Osteoblast (primary cell): ENCODE measurements at regions not wholly inside any gene's neighbourhood (a gene's known extent, or its start where the extent isn't known, plus 50 kb on each side); places are given as distances from the start of the nearest gene placed in this dataset.

ENCODE experiments used
- DNase-seq: peaks from one replicate; pipeline ENCODE4 v3.0.0; 2011; ENCODE audit warnings: low spot score, mixed read lengths; ENCODE audit not compliant: insufficient read length; ENCODE audit errors: missing footprints
- H2AFZ ChIP-seq: 2 replicates; pipeline ENCODE4 v1.6.0; 2011; ENCODE audit warnings: mild to moderate bottlenecking, low read length
- H3K27ac ChIP-seq: 2 replicates; pipeline ENCODE4 v1.5.1; 2011; ENCODE audit warnings: mild to moderate bottlenecking, low read depth, low read length, moderate library complexity
- H3K27me3 ChIP-seq: 2 replicates; pipeline ENCODE4 v1.6.0; 2012; ENCODE audit warnings: mild to moderate bottlenecking, control low read depth, inconsistent platforms, low read length, moderate library complexity; ENCODE audit not compliant: insufficient read depth
- H3K36me3 ChIP-seq: 2 replicates; pipeline ENCODE4 v1.5.1; 2011; ENCODE audit warnings: mild to moderate bottlenecking, low read length, control low read depth, moderate library complexity; ENCODE audit not compliant: insufficient read depth
- H3K4me1 ChIP-seq: 2 replicates; pipeline ENCODE4 v1.5.1; 2011; ENCODE audit warnings: mild to moderate bottlenecking, low read length, control low read depth, moderate library complexity; ENCODE audit not compliant: insufficient read depth
- H3K4me2 ChIP-seq: 2 replicates; pipeline ENCODE4 v1.6.0; 2011; ENCODE audit warnings: mild to moderate bottlenecking, low read length; ENCODE audit not compliant: insufficient read depth
- H3K4me3 ChIP-seq: fragments of 200-600 bp; sonication (generic); 3 replicates; pipeline ENCODE4 v1.5.1; 2012; ENCODE audit warnings: mild to moderate bottlenecking, low read length, inconsistent platforms; ENCODE audit not compliant: insufficient read depth
- H3K79me2 ChIP-seq: 2 replicates; pipeline ENCODE4 v1.6.0; 2012; ENCODE audit warnings: mild to moderate bottlenecking, low read length, control low read depth, inconsistent platforms; ENCODE audit not compliant: insufficient read depth
- H3K9me3 ChIP-seq: 2 replicates; pipeline ENCODE4 v1.5.1; 2011; ENCODE audit warnings: low read depth, low read length, control low read depth
- H4K20me1 ChIP-seq: 2 replicates; pipeline ENCODE4 v1.6.0; 2012; ENCODE audit warnings: mild to moderate bottlenecking, low read length, control low read depth; ENCODE audit not compliant: insufficient read depth
- TF ChIP-seq, protein P1 (sequence below): IDR thresholded peaks from 2 replicates; pipeline ENCODE4 v1.5.1; 2011; ENCODE audit warnings: mild to moderate bottlenecking, low read depth, low read length, moderate library complexity; ENCODE audit errors: extremely low read depth

DNA sequence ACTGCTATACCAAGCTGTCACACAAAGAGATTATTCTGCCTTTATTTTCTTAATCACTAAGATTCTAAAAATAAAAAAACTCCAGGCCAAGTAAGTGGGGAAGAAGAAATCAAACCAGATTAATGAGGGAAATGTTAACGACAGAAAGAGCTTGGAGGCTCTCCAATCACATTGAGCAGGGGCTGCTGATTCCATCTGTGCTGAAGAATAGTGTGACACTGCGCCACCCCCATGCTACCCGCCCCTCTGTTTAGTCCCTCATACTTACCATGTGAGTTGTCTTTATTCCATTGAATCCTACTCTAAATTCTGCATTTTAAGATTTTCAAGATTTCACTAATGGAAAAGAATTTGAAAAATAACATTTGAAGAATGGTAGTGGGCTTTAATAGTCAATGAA, 998.0 kb upstream of the CDH2 start:
- H3K36me3 ChIP-seq: no peaks in the 10 kb centered on the region
- DNase-seq: no peak
- no peaks in the 10 kb centered on the region for H3K4me1 ChIP-seq
- no peak overlapping the region for H3K27ac ChIP-seq
- H3K4me2 ChIP-seq: no peak overlapping the region
- H4K20me1 ChIP-seq: no peaks in the 10 kb centered on the region
- TF ChIP-seq, protein P1, sequence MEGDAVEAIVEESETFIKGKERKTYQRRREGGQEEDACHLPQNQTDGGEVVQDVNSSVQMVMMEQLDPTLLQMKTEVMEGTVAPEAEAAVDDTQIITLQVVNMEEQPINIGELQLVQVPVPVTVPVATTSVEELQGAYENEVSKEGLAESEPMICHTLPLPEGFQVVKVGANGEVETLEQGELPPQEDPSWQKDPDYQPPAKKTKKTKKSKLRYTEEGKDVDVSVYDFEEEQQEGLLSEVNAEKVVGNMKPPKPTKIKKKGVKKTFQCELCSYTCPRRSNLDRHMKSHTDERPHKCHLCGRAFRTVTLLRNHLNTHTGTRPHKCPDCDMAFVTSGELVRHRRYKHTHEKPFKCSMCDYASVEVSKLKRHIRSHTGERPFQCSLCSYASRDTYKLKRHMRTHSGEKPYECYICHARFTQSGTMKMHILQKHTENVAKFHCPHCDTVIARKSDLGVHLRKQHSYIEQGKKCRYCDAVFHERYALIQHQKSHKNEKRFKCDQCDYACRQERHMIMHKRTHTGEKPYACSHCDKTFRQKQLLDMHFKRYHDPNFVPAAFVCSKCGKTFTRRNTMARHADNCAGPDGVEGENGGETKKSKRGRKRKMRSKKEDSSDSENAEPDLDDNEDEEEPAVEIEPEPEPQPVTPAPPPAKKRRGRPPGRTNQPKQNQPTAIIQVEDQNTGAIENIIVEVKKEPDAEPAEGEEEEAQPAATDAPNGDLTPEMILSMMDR: no peak
- H2AFZ ChIP-seq: peak overlapping the region; percentile 6
- H3K79me2 ChIP-seq: no peaks in the 10 kb centered on the region
- no peaks in the 10 kb centered on the region for H3K27me3 ChIP-seq
- H3K9me3 ChIP-seq: no peaks in the 10 kb centered on the region
- H3K4me3 ChIP-seq: no peak overlapping the region

DNA sequence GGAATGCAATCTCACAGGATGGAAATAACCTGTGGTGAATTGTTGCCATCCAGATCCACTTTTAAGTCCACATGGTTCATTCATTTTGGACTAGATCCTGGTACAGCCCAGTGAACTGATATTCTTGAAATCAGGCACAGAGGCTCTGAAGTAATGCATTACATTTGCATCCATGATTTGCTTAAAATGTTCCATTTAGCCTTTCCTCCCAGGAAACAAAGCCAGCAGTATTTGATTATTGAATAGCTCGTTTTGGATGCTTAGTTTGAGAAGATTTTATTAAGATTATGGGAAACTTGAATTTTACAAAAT, 995.8 kb upstream of the CDH2 start:
- TF ChIP-seq, protein P1: no peak

DNA sequence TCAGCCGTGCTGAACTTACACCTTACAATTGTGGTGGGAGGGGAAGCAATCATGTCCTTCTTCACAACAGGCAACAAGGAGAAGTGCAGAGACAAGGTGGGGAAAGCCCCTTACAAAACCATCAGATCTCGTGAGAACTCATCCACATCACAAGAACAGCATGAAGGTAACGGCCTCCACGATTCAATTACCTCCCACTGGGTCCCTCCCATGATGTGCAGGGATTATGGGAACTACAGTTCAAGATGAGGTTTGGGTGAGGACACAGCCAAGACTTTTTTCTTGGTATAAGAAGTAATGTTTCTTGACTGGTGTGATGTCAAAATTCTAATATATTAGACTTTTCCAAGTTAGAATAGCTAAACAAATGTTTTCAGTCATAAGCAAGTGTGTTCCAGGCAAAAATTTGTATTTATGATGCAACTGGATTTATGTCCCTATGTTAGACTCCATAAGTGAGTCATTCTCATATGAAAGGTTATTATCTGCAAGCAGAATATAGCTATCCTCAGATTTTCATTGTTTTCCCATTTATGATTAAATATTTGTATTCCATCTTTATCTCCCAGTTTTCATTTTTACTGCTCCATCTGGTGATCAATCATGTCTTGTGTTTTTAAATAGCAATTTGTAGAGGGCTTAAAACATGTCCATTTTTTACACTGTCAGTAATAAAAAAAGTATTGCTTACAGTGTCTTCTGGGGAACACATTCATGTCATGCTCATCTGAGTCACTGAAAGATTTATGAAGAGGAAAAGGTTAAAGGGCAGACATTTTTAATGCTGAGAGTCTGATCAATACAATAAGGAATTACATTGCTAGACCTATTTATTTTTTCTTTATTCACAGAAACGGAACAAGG, 995.2 kb upstream of the CDH2 start:
- Histone ChIP-seq H3K79me2 (no peaks in the 10 kb centered on the region), H4K20me1 (no peaks in the 10 kb centered on the region), H3K4me1 (no peaks in the 10 kb centered on the region), H3K9me3 (no peaks in the 10 kb centered on the region), H2AFZ (peak overlapping the region; percentile 45), H3K27ac (no peak overlapping the region), H3K36me3 (no peaks in the 10 kb centered on the region), H3K4me3 (no peak overlapping the region), H3K27me3 (no peaks in the 10 kb centered on the region), H3K4me2 (no peak overlapping the region)
- no peak for DNase-seq
- TF ChIP-seq, protein P1: no peak

More for the DNA sequence above, 995.8 kb upstream of the CDH2 start:
- H3K4me3 ChIP-seq: no peak overlapping the region
- H2AFZ ChIP-seq: no peak overlapping the region
- no peaks in the 10 kb centered on the region for H3K27me3 ChIP-seq
- H3K36me3 ChIP-seq: no peaks in the 10 kb centered on the region
- H3K4me2 ChIP-seq: no peak overlapping the region
- no peaks in the 10 kb centered on the region for H4K20me1 ChIP-seq
- no peak for DNase-seq
- no peaks in the 10 kb centered on the region for H3K4me1 ChIP-seq
- H3K79me2 ChIP-seq: no peaks in the 10 kb centered on the region
- no peak overlapping the region for H3K27ac ChIP-seq
- H3K9me3 ChIP-seq: no peaks in the 10 kb centered on the region

DNA sequence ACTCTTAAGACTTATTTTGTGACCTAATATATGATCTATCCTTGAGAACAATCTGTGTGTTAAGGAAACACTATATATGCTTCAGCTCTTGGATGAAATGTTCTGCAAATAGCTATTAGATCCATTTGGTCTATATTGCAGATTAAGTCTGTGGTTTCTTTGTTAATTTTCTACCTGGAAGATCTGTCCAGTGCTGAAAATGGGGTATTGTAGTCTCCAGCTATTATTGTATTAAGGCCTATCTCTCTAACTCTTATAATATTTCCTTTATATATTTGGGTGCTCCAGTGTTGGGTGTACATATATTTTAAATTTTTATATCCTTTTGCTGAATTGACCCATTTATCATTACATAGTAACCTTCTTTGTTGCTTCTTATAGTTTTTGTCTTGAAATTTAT, 992.7 kb upstream of the CDH2 start:
- H3K27ac ChIP-seq: no peak overlapping the region
- H3K27me3 ChIP-seq: no peaks in the 10 kb centered on the region
- TF ChIP-seq, protein P1: no peak
- no peaks in the 10 kb centered on the region for H3K9me3 ChIP-seq
- no peak overlapping the region for H3K4me2 ChIP-seq
- H4K20me1 ChIP-seq: no peaks in the 10 kb centered on the region
- H3K4me1 ChIP-seq: peaks cover 13% of the 10 kb centered on the region
- H3K36me3 ChIP-seq: no peaks in the 10 kb centered on the region
- no peaks in the 10 kb centered on the region for H3K79me2 ChIP-seq
- no peak for DNase-seq
- no peak overlapping the region for H3K4me3 ChIP-seq
- no peak overlapping the region for H2AFZ ChIP-seq
